ENCODE measurements at regions not wholly inside any gene's neighbourhood (a gene's known extent, or its start where the extent isn't known, plus 50 kb on each side); places are given as distances from the start of the nearest gene placed in this dataset.

DNA sequence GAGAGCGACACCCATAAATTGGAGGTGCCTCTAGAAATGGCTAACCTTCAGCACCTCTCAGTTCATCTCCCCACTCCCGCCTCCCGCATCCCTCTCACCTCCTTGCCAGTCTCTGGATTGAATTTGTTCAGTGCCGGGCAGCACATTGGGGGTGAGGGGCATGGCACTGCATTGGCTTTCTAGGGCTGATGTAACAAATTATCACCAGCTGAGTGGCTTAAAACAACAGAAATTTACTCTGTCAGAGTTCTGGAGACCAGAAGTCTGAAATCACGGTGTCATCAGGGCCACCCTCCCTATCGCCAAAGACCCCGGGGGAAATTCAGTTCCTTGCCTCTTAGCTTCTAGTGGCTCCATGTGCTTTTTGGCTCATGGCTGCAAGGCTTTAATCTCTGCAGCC lies 105.1 kb upstream of the RBPJ start:
- no peaks in the 10 kb centered on the region for H3K4me1 ChIP-seq (replicated peaks in 1 of 4; ENCODE audit: control insufficient read depth in 3 of 4, insufficient read depth in 4 of 4, low read length in 3 of 4)
- no peak overlapping the region for H2BK12ac ChIP-seq (ENCODE audit: low read depth, low read length)
- no peak overlapping the region for H2BK20ac ChIP-seq (ENCODE audit: low read length)
- no peak overlapping the region for H2BK15ac ChIP-seq (ENCODE audit: low read length)
- 79% methylated on average over 7 of the region's 7 CpGs; no CpG with 5 or more reads in 1 of the 2 experiments for WGBS, 2 experiments (ENCODE audit: extremely low coverage in 1 of 2, insufficient coverage in 1 of 2, insufficient read length in 1 of 2, insufficient replicate concordance in 2 of 2, low coverage in 1 of 2, low lambda C conversion rate in 2 of 2, missing lambda C conversion rate in 1 of 2)
- no peak overlapping the region for H3K4ac ChIP-seq (replicated peaks; ENCODE audit: insufficient read length, low read depth, low read length)
- no peak overlapping the region for H4K91ac ChIP-seq (replicated peaks; ENCODE audit: insufficient read length, low read length)
- H3K27me3 ChIP-seq (replicated peaks in 1 of 4; ENCODE audit: control insufficient read depth in 3 of 4, extremely low read depth in 1 of 4, insufficient read depth in 3 of 4, low read length in 3 of 4) = no peaks in the 10 kb centered on the region
- ChIA-PET POLR2A (ENCODE audit: partially characterized antibody) (interaction anchor here (1.7 kb wide), 1 partner anchor 186 kb away, joined by 4 read pairs; no protein-coding TSS in a partner anchor), CTCF (ENCODE audit: partially characterized antibody) (interaction anchor here (0.7 to 2.5 kb wide), 3 partner anchors 8 to 104 kb away, joined by 3 to 6 read pairs (median 3); no protein-coding TSS in a partner anchor)
- no peak overlapping the region for H3K9ac ChIP-seq (replicated peaks in 1 of 4; ENCODE audit: extremely low read depth in 1 of 4, low read depth in 3 of 4, low read length in 3 of 4)
- no peak overlapping the region for H4K8ac ChIP-seq (ENCODE audit: extremely low read depth, insufficient read depth, low read length)
- no peak for TF ChIP-seq NANOG (IDR thresholded peaks at IDR 0.05; ENCODE audit: insufficient read depth, low read depth, low read length, poor library complexity, severe bottlenecking)
- TF ChIP-seq KDM1A (IDR thresholded peaks at IDR 0.05; ENCODE audit: borderline replicate concordance, low read length) = no peak
- no peak for TF ChIP-seq MAX (IDR thresholded peaks at IDR 0.05)
- no peak for TF ChIP-seq CHD1 (IDR thresholded peaks at IDR 0.05; ENCODE audit: low read depth, low read length)
- no peak for TF ChIP-seq KDM5A (IDR thresholded peaks at IDR 0.05; ENCODE audit: low read length)
- FAIRE-seq (no peak), DNase-seq (ENCODE audit: low read depth in 1 of 2, low spot score in 2 of 2) (no peak)
- H3K23ac ChIP-seq (ENCODE audit: insufficient read length) = no peak overlapping the region
- H2BK5ac ChIP-seq (ENCODE audit: low read depth, low read length) = no peak overlapping the region
- H3K18ac ChIP-seq (ENCODE audit: extremely low read depth, low read length) = no peak overlapping the region
- H3K79me1 ChIP-seq (ENCODE audit: low read depth, low read length) = no peaks in the 10 kb centered on the region
- H3K56ac ChIP-seq (replicated peaks; ENCODE audit: insufficient read length, low read depth, low read length) = no peak overlapping the region
- H3K79me2 ChIP-seq (ENCODE audit: control insufficient read depth in 1 of 2, insufficient read depth in 2 of 2, low read length in 2 of 2) = no peaks in the 10 kb centered on the region
- H2AFZ ChIP-seq (ENCODE audit: low read length) = 0 out of 2 replicates have a peak overlapping the region, but pooled peaks have one; percentile 33
- H4K5ac ChIP-seq (ENCODE audit: insufficient read length, low read depth, low read length) = no peak overlapping the region
- no peak overlapping the region for H2AK5ac ChIP-seq (ENCODE audit: low read depth, low read length)
- no peaks in the 10 kb centered on the region for H3K36me3 ChIP-seq (ENCODE audit: control insufficient read depth in 2 of 4, insufficient read depth in 4 of 4, low read length in 3 of 4)
- H3K4me2 ChIP-seq (ENCODE audit: insufficient read depth in 1 of 2, low read depth in 2 of 2, low read length in 2 of 2) = no peak overlapping the region
- no peak overlapping the region for H2BK120ac ChIP-seq (replicated peaks; ENCODE audit: low read depth, low read length)
- no peaks in the 10 kb centered on the region for H3K23me2 ChIP-seq (ENCODE audit: low read depth, low read length)
- H3K27ac ChIP-seq (ENCODE audit: low read depth, low read length) = no peak overlapping the region
- no peaks in the 10 kb centered on the region for H4K20me1 ChIP-seq (replicated peaks in 1 of 2; ENCODE audit: control insufficient read depth in 1 of 2, insufficient read depth in 2 of 2, low read length in 2 of 2)
- H3K4me3 ChIP-seq (ENCODE audit: extremely low read depth in 1 of 4, insufficient read depth in 2 of 4, low read depth in 3 of 4, low read length in 4 of 4) = no peak overlapping the region
- H3K14ac ChIP-seq (ENCODE audit: insufficient read length) = no peak overlapping the region
- H3K9me3 ChIP-seq (ENCODE audit: insufficient read depth in 2 of 2, low read depth in 1 of 2, low read length in 1 of 2) = no peaks in the 10 kb centered on the region

All from H1 (cell line).